Lung microvascular endothelial cell (primary cell): ENCODE measurements at regions not wholly inside any gene's neighbourhood (a gene's known extent, or its start where the extent isn't known, plus 50 kb on each side); places are given as distances from the start of the nearest gene placed in this dataset.

Source experiments
- DNase-seq, 2 donors: peaks; one replicate each; pipeline versions ENCODE4 v3.0.0 to v3.0.0-alpha.2; 2010; ENCODE audit warnings: low read depth in 2 of 2

GRCh38 chr2:128399690-128400291 lies 81.1 kb upstream of the HS6ST1 start:
- DNase-seq, result no peak

- DNase-seq, result no peak
Observed at GRCh38 chr2:128401680-128402079, 83.0 kb upstream of the HS6ST1 start.

DNA sequence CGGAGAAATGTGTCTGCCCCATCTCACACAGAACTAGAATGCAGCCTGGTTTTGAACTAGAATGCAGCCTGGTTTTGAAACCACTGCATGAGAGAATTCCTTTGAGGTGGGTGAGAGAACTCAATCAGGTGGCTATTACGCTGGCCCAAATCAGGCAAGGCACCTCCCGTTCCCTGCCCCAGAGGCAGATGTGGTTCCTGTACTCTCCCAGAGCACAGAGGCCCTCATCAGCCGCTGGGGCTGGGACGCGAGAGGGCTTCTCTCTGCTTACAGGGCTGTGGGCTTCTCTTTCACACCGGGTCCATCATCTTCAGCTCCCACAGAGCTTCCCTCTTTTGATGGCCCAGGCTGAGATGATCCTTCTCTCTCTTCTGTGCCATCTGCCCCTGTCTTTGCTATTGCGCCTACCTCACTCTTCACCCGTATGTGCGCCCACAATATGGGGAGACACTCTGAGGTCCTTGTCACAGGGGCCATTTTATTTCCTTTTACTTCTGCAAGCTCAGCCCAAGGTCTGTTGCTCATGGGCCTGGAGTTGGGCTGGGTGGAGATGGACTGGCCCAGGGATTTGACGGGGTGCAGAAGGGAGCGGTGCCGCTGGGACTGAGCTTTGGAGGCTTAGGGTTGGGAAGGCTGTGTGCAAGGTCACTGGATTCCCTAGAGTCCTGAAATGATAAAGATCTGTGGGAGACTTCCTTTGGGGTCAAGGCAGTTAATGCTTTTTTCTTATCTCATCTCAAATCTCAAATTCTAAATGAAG lies 84.4 kb upstream of the HS6ST1 start:
- no peak for DNase-seq

DNA sequence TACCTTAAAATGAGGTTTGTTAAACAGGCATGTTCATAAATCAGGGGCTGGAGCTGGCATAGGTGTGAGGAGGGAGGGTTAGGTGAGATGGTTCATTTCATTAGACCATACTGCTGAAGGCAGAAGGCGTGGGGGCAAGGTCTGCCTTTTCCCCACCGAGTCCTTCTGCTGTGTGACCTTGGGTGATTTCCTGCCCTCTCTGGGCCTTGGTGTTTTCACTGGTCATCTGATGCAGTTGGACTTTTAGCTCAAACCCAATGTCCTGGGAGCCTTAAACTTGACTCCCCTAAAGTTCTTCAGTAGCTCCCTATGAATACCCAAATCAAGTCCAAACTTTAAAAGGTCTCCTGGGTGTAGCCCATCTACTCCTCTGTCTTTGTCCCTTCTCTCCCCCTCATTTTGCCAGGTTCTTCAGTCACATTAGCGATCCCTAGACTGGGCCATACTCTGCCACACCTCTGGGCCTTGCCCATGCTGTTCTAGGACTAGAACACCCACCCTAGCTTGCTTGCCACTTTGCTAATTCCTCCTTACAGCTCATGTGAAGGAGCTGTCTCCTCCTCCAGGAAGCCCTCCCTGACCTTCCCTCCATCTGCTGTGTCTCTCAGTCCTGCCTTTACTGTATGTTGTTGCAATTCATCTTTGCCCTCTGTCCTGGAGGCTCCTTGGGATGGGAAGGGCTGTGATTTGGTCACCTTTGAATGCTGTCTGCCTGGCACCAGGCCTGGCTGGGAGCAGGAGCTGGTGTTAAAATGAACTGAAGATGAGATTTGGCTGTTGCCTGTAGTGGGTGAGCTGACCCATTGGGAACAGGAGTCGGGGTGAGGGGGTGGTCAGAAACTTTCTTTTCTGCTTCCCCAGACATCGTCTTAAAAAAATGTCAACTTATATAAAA lies 85.4 kb upstream of the HS6ST1 start:
- DNase-seq, result no peak

DNA sequence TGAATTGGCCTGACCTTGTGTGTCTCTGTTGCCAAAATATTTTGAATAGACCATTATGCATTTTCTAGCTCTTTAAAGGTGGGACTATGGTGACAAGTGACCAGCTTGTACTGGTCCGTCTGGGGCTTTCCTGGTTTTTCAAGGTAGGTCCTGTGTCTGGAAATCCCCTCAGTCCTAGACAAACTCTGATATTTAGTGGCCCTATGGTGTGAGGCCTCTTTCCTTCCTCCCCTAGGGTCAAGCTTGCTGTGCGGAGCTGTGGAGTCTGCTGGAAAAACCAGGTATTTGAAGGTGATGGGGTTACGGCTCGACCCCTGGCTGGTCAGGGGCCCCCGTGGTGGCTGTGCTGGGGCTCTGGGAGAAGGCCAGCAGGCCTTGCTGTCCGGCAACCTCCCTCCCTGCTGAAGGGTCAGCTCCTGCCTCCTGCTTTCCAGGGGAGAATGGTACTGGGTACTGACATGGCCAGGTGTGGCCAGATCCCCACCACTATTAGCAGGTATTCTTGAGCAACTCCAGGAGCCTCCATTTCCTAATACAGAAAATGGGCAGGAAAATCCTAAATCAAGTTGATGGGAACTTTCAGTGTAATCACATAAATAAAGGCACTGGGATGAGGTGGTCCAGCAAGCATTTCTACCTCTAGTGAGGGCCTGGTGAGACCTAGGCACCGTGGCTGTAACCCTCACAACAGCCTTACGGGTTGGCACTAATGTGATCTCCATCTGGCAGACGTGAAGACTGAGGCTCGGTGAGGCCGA lies 86.2 kb upstream of the HS6ST1 start:
- no peak for DNase-seq

- no peak for DNase-seq
Observed at GRCh38 chr2:128405467-128405900, 86.8 kb upstream of the HS6ST1 start.

GRCh38 chr2:128405981-128406613 lies 87.4 kb upstream of the HS6ST1 start:
- no peak for DNase-seq

DNA sequence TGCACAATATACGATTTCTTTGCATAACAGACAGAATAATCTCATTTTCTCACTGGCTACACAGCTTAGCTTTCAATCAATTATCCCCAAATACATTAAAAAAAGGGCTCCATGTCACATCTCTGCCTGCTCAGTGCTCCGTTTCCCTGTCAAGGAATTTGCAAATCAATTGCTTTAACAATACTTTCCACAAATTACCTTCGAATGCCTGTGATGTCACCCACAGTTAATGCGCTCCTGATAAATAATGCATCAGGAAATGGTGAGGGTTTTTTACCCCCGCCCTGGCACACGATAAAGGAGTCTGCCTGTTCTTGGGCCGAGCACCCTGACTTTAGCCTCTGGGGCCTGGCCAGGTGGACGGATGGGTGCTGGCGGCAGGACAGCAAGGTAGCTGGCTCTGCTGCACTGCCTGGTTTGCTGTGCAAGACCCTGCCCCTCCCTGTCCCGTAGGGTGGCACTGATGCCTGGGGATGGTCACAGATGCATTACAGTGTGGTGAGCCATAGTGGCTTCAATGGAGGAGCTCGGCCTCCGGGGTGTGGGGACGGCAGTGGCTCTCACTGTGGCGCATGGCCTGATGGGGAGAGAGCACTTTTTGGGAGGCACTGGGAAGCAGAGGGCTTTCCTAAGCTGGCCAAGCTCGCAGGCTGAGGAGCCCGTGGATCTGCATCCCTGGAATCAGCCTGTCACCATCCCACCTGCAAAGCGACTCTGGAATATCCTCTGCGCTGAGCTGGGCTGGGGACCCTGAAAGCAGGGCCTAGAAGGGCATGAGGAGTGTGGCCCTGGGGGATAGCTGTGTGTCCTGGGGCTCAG lies 88.3 kb upstream of the HS6ST1 start:
- no peak for DNase-seq

GRCh38 chr2:128408349-128409305 lies 90.0 kb upstream of the HS6ST1 start:
- peak; percentile 31 to 71 for DNase-seq

DNA sequence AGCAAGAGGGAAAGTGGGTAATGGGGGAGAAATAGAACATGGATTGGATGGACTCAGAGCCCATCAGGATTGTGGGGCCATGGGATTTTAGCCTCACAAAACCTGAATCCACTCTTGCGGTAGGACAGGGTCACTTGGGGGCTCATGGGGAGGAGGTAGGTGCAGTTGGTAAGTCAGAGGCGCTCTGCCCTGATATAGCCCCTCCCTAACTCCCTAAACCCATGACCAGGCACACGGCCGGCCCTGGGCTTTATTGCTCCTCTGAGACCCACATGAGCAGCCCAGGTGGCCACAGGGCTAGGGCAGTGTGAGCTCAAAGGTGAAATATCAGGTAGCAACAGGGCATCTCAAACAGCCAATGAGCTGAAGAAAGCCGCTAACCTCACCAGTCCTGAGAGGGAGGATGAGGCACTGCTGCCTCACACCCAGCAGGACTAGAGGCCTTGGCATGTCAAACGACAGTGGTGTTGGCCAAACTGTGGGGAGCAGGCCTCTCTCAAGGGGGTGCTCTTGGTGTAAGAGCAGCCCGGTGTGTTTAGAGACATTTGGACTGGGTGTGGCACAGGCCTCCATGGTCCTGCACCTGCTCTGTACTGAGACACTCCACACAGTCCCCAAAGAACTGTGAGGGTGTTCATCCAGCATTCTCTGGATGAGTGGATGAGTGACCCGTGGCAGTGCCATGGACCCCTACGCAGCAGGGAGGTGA lies 90.8 kb upstream of the HS6ST1 start:
- DNase-seq, result no peak

DNA sequence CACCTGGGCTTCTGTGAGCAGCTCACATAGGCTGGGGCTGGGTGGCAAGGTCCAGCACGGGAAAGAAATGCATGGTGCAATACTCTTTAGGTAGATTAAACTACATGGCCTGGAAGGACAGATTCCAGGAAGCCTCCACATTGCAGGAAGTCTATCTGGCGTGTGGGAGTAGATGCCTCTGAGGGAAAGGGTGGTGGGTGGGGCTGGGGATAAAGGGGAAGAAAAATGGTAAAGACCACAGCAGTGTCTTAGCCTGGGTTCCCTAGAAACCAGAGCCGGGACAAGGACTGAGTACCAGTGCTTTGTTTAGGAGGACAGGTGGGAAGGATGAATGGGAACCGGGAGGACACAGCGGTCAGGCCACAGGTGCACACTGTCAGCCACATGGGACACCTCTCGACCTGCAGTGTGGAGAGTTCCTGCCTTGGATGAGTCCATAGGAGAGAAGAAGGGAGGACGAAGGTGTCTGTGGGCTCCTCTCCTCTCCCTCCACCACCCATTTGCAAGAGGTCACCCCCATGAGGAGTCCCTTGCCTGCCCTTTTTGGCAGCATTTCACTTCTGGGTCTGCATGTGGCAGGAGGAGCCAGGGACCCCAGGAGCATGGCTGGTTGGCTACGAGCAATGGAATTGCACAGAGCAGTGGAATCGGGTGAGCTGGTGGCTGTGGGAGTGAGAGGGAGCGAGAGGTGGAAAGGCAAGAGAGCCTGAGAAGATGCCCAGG lies 91.5 kb upstream of the HS6ST1 start:
- no peak for DNase-seq

DNA sequence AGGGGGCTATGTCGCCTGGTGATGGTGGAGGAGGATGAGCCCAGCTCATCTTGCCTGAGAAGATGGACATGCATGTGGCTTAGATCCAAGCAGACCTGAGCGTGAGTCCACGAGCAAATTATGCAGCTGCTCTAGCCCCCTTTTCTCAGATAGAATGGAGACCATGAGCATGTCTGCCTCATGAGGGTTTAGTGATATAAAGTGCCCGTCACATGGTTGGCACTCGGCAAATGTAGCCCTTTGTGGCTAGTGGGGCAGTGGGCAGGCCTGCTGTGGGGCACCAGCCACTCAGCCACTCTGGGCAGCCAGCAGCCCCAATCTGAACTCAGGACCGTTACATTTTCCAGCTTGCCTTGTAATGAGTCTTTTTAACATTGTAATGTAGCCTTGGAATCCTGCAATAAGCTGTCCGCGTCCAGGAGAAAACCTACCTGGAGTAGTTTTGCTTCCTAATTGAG lies 92.1 kb upstream of the HS6ST1 start:
- no peak for DNase-seq

GRCh38 chr2:128411431-128411830 lies 92.8 kb upstream of the HS6ST1 start:
- no peak for DNase-seq

DNA sequence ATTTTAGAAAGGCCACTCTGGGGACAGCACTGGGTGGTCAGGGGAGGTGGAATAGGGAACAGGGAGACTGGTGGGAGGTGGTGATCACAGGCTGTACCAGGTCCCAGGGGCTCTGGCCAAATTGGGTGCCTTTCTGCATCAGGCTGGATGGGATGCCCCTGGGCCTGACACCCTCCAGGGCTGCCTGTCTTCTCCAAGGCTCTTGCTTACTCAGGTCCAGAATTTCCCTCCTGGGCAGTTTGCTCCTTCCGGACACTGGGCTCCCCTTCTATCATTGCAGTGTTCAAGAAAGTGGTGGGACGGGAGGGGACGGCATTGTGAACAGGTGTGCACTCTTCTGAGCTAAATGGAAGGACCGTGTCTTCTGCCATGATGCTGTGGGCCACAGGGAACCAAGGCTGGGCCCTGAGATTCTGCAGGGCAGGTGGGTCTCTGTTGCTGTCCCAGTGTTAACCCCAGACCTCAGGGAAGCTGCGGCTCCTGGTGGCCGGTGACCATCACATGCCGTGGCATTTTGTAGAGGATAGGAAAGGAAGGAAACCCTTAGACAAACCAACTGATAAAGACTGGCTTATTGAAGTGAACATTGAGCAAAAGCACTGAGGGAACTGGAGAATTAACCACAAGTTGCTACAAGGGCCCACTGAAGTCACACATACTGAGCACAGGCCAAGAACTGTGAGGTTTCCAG lies 93.7 kb upstream of the HS6ST1 start:
- DNase-seq, result no peak

DNA sequence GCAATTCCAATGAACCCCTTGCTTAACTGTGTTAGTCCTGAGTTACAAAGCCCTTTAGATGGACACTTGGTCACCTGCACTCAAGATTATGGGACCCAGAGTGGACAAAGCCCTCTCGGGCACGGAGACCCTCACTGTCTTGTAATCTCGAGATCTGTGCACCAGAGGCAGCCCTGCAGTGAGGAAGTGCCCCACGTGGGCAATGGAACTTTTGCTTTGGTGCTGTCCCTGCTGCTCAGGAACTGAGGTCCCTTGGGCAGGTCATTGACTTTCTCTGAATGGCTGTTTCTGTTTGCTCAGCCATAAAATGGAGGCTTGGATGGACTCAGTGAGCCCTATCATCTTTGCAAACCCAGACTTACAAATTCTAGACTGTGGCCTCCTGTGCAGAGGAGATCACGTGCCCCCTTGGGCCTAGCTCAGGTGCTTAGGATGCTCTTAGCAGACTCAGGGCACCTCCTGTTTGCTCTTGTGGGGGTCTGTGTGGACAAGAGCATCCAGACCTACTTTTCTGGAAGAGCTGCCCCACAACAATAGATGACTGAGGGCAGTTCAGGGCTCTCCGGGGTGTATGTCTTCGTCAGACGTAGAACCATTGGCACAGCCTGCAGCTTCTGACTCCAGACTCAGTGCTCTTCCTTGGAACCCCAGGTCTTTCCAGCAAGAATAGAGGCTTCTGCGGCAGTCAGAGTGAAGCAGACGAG lies 94.5 kb upstream of the HS6ST1 start:
- DNase-seq, result no peak

DNA sequence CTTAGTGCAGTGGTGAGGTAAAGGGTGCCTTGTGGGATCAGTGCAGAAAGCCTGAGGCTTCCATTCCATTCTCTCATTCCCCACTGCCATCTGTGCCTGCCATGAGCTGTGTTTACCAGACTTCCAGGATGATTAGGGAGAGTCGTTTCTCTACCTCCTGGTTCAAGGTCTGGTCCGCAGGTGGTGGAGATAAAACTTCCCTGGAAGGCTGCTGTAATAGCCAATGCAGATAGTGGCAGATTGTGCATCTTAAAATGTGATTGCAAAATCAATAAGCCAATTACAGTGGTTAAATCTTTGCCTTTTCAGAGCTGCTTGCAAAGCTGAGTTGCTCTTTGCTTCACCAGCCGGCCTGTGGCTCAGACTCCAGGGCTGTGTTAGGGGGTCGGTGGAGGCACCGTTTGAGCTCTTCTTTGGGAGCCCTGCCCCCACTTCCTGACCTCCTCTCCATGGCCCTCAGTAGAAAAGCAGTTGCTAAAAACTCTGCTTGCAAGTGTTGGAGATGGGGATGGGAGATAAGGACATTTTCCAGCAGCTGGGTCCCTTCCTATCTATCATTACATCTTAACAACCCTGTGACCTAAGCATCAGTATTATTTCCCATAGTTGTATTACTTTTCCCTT lies 95.2 kb upstream of the HS6ST1 start:
- DNase-seq, result no peak
